Left lung (tissue), 4 donors: ENCODE measurements at regions not wholly inside any gene's neighbourhood (a gene's known extent, or its start where the extent isn't known, plus 50 kb on each side); places are given as distances from the start of the nearest gene placed in this dataset.

ENCODE experiments used
- ATAC-seq: fragments of 200-7000 bp; cut with Tn5 transposase; one replicate; pipeline ENCODE4 v1.9.1; 2020; ENCODE audit warnings: moderate library complexity
- DNase-seq, 4 donors: peaks; one replicate each; pipeline ENCODE4 v3.0.0-alpha.2; 2013 to 2020
- H3K27ac ChIP-seq, 2 donors: fragments of 200-600 bp; sonication (generic) in 1 of 2; one replicate each; pipeline versions ENCODE4 v1.5.0 to v1.8.0; 2020 to 2021
- H3K27me3 ChIP-seq, 2 donors: fragments of 200-600 bp; sonication (generic) in 1 of 2; one replicate each; pipeline versions ENCODE4 v1.5.0 to v1.8.0; 2020 to 2021
- H3K36me3 ChIP-seq, 2 donors: fragments of 200-600 bp; sonication (generic) in 1 of 2; one replicate each; pipeline versions ENCODE4 v1.5.0 to v1.8.0; 2020 to 2021
- H3K4me1 ChIP-seq, 2 donors: fragments of 200-600 bp; one replicate each; pipeline ENCODE4 v1.8.0; 2021
- H3K4me3 ChIP-seq, 2 donors: fragments of 200-600 bp; sonication (generic) in 1 of 2; one replicate each; pipeline versions ENCODE4 v1.5.0 to v1.8.0; 2020 to 2021; ENCODE audit warnings: mild to moderate bottlenecking in 1 of 2
- H3K9me3 ChIP-seq, 2 donors: fragments of 200-600 bp; sonication (generic) in 1 of 2; one replicate each; pipeline versions ENCODE4 v1.5.0 to v1.8.0; 2020 to 2021
- intact Hi-C, 2 donors: fragments of 100-400 bp; cut with DNase I; formaldehyde crosslinking; loops; one replicate each; pipeline versions ENCODE4 v1.11.2 to v1.14.2; 2022
- TF ChIP-seq, protein P1 (sequence below), 2 donors: fragments of 200-600 bp; sonication (generic) in 1 of 2; IDR thresholded peaks; one replicate each; pipeline versions ENCODE4 v1.5.0 to v1.8.0; 2021; ENCODE audit warnings: antibody characterized with exemption in 2 of 2
- donor health status: DM: no; HTN: yes; CAD: no.
- donor health status: DM: no; HTN: no; CAD: no.

DNA sequence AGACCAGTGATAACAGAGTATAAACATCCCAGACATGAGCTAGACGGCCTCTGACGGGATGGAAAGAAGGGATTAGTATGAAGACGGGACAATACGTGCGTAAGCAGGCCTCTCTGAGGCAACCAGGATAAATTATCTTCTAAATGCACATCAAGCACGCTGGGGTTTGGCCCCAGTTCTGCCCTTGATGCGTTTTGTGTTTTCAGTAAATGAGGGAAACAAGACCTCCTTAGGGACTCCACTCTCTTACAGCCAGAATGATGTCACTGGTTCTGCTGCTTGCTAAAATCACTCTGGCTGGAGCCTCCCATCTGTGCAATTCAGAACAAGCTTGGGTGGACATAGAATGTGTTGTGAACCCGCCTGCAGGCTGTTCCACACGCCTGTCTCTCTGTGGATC is 156.0 kb upstream of the MCTP2 start:
- Histone ChIP-seq H3K36me3 (no peaks in the 10 kb centered on the region), H3K4me1 (no peaks in the 10 kb centered on the region), H3K4me3 (no peak overlapping the region), H3K27ac (no peak overlapping the region), H3K9me3 (no peaks in the 10 kb centered on the region), H3K27me3 (peaks cover 0 to 4% of the 10 kb centered on the region in 2 donors)
- TF ChIP-seq, protein P1, sequence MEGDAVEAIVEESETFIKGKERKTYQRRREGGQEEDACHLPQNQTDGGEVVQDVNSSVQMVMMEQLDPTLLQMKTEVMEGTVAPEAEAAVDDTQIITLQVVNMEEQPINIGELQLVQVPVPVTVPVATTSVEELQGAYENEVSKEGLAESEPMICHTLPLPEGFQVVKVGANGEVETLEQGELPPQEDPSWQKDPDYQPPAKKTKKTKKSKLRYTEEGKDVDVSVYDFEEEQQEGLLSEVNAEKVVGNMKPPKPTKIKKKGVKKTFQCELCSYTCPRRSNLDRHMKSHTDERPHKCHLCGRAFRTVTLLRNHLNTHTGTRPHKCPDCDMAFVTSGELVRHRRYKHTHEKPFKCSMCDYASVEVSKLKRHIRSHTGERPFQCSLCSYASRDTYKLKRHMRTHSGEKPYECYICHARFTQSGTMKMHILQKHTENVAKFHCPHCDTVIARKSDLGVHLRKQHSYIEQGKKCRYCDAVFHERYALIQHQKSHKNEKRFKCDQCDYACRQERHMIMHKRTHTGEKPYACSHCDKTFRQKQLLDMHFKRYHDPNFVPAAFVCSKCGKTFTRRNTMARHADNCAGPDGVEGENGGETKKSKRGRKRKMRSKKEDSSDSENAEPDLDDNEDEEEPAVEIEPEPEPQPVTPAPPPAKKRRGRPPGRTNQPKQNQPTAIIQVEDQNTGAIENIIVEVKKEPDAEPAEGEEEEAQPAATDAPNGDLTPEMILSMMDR (IDR thresholded peaks at IDR 0.05), result no peak
- DNase-seq (peak in 1 of 4 donors; percentile 21), ATAC-seq (peak; percentile 65)
- intact Hi-C loops, result no loop called here

DNA sequence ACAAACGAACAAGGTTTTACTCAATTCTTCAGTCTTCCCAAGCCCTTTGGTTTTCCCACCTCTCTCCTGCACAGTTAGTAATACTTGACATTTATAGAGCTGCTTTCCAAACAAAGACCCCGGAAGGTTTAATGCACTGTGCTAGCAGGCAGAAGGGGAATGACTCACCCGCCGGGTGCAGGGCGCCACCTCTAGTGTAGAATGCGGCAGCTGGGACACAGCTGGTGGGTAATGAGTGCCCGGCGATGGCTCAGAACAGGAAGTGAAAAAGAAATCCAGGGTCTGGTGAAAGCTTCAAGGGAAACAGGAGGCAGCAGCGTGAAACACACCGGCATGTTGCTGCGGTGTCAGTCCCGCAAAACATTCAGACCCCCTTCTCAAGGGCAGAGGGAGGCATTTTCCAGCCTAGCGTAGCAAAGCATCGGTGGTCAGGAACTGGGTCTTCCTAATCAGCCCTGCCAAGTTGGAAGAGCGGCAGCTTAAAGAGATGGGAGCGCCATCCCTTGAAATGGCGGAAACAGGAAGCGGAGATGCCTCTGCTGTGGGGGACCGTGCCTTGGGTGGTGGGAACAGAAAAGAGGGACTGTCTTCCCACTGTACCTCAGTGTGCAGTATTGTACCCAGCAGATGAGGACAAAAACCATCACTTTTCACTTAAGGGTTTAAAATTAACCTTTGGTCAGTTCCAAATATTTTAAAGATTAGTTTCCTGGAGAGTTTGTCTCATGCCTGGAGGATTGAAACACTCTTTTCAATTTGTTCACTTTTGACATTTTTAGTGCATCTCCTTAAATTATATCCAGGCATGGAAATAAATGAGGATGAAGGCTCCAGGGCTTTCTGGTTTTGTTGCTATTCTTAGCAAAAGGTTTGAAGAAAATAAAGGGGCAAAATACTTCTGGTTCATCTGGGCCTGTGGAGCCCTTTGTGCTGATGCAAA is 160.7 kb upstream of the MCTP2 start:
- peaks cover 0 to 5% of the 10 kb centered on the region in 2 donors for H3K27me3 ChIP-seq
- H3K36me3 ChIP-seq, result no peaks in the 10 kb centered on the region
- DNase-seq, result peak in 3 of 4 donors; percentile 23 to 73 (median 38)
- ATAC-seq, result peak; percentile 85
- H3K4me1 ChIP-seq, result no peaks in the 10 kb centered on the region
- peaks cover 0 to 5% of the 10 kb centered on the region in 2 donors for H3K9me3 ChIP-seq
- H3K27ac ChIP-seq, result no peak overlapping the region
- H3K4me3 ChIP-seq, result no peak overlapping the region
- TF ChIP-seq, protein P1 (IDR thresholded peaks at IDR 0.05), result no peak
- intact Hi-C loops, result no loop called here

DNA sequence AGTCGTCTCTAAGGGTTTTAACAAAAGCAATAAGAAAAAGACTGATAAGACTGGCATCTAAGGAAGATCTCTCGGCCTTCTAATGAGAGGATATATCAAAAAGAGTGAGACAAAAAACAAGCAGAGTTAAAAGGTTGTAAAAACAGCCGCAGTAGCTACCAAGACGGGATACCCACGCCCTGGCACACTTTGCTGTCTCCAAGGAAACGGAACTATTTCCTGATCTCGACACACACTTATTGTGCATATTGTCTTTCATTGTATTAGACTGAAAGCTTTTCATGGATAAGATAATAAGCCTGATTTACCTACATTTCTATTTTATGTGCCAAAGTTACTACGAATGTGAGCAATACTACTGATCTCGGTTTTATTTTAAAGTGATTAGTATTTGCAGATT is 161.5 kb upstream of the MCTP2 start:
- H3K27me3 ChIP-seq, result peaks cover 0 to 5% of the 10 kb centered on the region in 2 donors
- no peak overlapping the region for H3K27ac ChIP-seq
- H3K4me1 ChIP-seq, result no peaks in the 10 kb centered on the region
- no peak for ATAC-seq
- DNase-seq, result no peak
- peaks cover 0 to 5% of the 10 kb centered on the region in 2 donors for H3K9me3 ChIP-seq
- no peaks in the 10 kb centered on the region for H3K36me3 ChIP-seq
- intact Hi-C loops, result no loop called here
- TF ChIP-seq, protein P1 (IDR thresholded peaks at IDR 0.05), result no peak
- no peak overlapping the region for H3K4me3 ChIP-seq

DNA sequence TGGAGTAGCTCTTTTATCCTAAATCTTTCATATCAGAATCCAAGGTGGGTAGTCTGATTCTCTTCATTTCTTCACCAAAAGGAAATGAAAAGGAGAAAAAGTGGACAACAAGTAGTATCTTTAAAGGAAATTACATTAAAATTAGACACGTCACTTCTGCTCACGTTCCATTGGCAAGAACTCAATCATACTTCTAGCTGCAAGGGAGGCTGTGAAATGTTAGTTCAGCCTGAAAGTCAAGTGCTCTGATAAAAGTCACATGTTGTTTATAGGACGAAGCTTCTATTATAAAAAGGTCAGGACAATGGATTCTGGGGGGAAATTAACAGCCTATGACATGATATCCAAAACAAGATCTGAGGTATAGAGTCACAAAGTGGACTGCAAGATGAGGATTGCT is 164.6 kb upstream of the MCTP2 start:
- DNase-seq (no peak), ATAC-seq (no peak)
- intact Hi-C loops, result no loop called here
- H3K4me3 ChIP-seq, result no peak overlapping the region
- H3K4me1 ChIP-seq, result no peaks in the 10 kb centered on the region
- peaks cover 0 to 5% of the 10 kb centered on the region in 2 donors for H3K27me3 ChIP-seq
- no peaks in the 10 kb centered on the region for H3K36me3 ChIP-seq
- TF ChIP-seq, protein P1 (IDR thresholded peaks at IDR 0.05), result no peak
- H3K9me3 ChIP-seq, result peaks cover 0 to 5% of the 10 kb centered on the region in 2 donors
- H3K27ac ChIP-seq, result no peak overlapping the region

DNA sequence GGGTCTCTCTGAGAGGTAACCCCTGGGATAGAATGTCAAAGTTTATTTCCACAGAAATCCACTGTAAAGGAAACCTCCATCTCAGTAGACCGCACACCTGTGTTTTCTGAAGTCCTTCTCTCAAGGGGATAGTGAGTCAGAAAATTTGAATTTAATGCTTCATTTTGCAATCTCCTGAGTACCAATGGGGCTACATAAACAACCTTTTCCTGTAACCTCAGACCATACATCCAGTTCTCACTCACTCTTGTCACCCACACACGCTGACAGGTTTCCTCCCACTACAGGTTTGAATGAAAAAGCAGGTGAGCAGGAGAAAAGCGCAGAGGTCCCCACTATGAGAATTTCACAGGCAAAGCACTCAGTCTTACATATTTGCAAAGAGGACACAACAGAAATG is 165.3 kb upstream of the MCTP2 start:
- peaks cover 0 to 5% of the 10 kb centered on the region in 2 donors for H3K9me3 ChIP-seq
- TF ChIP-seq, protein P1 (IDR thresholded peaks at IDR 0.05), result no peak
- ATAC-seq, result peak; percentile 76
- H3K4me1 ChIP-seq, result no peaks in the 10 kb centered on the region
- no peak overlapping the region for H3K27ac ChIP-seq
- peaks cover 0 to 5% of the 10 kb centered on the region in 2 donors for H3K27me3 ChIP-seq
- DNase-seq, result peak in 1 of 4 donors; percentile 9
- H3K36me3 ChIP-seq, result no peaks in the 10 kb centered on the region
- intact Hi-C loops, result no loop called here
- no peak overlapping the region for H3K4me3 ChIP-seq
